Esophagus squamous epithelium (tissue), 5 donors: ENCODE measurements at regions not wholly inside any gene's neighbourhood (a gene's known extent, or its start where the extent isn't known, plus 50 kb on each side); places are given as distances from the start of the nearest gene placed in this dataset.

Source experiments
- DNase-seq: peaks from one replicate; lab custom pipeline; 2025; lab: John Stamatoyannopoulos, UW
- H3K27ac ChIP-seq, 4 donors: fragments of 200-600 bp; sonication (generic); one replicate each; pipeline ENCODE4 v1.5.1; 2016 to 2019; ENCODE audit warnings: mild to moderate bottlenecking in 1 of 4
- H3K27me3 ChIP-seq, 4 donors: fragments of 200-600 bp; sonication (generic); 1 replicate in 3 of 4; 2 replicates in 1 of 4; pipeline versions ENCODE4 v1.5.1 to v1.6.0; 2017 to 2021; ENCODE audit warnings: antibody characterized with exemption in 1 of 4
- H3K36me3 ChIP-seq, 3 donors: fragments of 200-600 bp; sonication (generic); one replicate each; pipeline ENCODE4 v1.5.1; 2016 to 2019
- H3K4me1 ChIP-seq, 3 donors: fragments of 200-600 bp; sonication (generic); one replicate each; pipeline ENCODE4 v1.5.1; 2017 to 2019
- H3K4me3 ChIP-seq, 4 donors: fragments of 200-600 bp; sonication (generic); 1 replicate in 3 of 4; 2 replicates in 1 of 4; pipeline ENCODE4 v1.5.1; 2016 to 2019; ENCODE audit warnings: mild to moderate bottlenecking in 2 of 4, moderate library complexity in 1 of 4
- H3K9me3 ChIP-seq, 3 donors: fragments of 200-600 bp; sonication (generic); one replicate each; pipeline ENCODE4 v1.5.1; 2016 to 2019
- CTCF ChIP-seq, 6 experiments: fragments of 450-650 bp in 4 of 6; fragments of 200-600 bp in 2 of 6; sonication (generic) in 2 of 6; IDR thresholded peaks; one replicate each; pipeline ENCODE4 v1.5.1; 2016 to 2019; ENCODE audit warnings: antibody characterized with exemption in 6 of 6, mild to moderate bottlenecking in 4 of 6, moderate library complexity in 4 of 6
- POLR2A ChIP-seq, 4 donors: fragments of 450-650 bp; IDR thresholded peaks; one replicate each; pipeline ENCODE4 v1.6.1; 2017; ENCODE audit warnings: antibody characterized with exemption in 4 of 4, mild to moderate bottlenecking in 4 of 4, moderate library complexity in 3 of 4
- WGBS, 2 donors: methylation state at CpG; one replicate each; pipeline ENCODE4 v1.1.5; 2018; 5-methylcytosine and 5-hydroxymethylcytosine counted together
- intact Hi-C: fragments of 100-400 bp; cut with DNase I; formaldehyde crosslinking; loops from one replicate; pipeline ENCODE4 v1.15.0; 2022
- donor health status: DM: yes; HTN: yes; CAD: no.

GRCh38 chr6:22727710-22728109 lies 158.3 kb downstream of the HDGFL1 start:
- intact Hi-C loops = no loop called here
- no peak for DNase-seq

GRCh38 chr6:22732176-22732970 lies 163.0 kb downstream of the HDGFL1 start:
- no peaks in the 10 kb centered on the region for H3K36me3 ChIP-seq
- intact Hi-C loops = no loop called here
- TF ChIP-seq POLR2A (IDR thresholded peaks at IDR 0.05) = no peak
- no peaks in the 10 kb centered on the region for H3K27me3 ChIP-seq
- H3K27ac ChIP-seq = no peak overlapping the region
- H3K4me3 ChIP-seq = no peak overlapping the region
- no peaks in the 10 kb centered on the region for H3K9me3 ChIP-seq
- WGBS, 2 donors = 61 to 65% methylated on average over 3 of the region's 3 CpGs
- H3K4me1 ChIP-seq = no peaks in the 10 kb centered on the region
- DNase-seq = no peak

More at GRCh38 chr6:22727710-22728109, 158.3 kb downstream of the HDGFL1 start:
- no peak overlapping the region for H3K4me3 ChIP-seq
- WGBS, 2 donors = 69 to 83% methylated on average over 6 of the region's 6 CpGs
- peaks cover 0 to 2% (median 0%) of the 10 kb centered on the region in 3 donors for H3K9me3 ChIP-seq
- TF ChIP-seq POLR2A (IDR thresholded peaks at IDR 0.05) = no peak
- TF ChIP-seq CTCF (IDR thresholded peaks at IDR 0.05) = no peak
- no peaks in the 10 kb centered on the region for H3K36me3 ChIP-seq
- no peaks in the 10 kb centered on the region for H3K27me3 ChIP-seq
- no peak overlapping the region for H3K27ac ChIP-seq
- no peaks in the 10 kb centered on the region for H3K4me1 ChIP-seq

- Histone ChIP-seq H3K27me3 (no peaks in the 10 kb centered on the region), H3K9me3 (no peaks in the 10 kb centered on the region), H3K4me1 (no peaks in the 10 kb centered on the region), H3K4me3 (no peak overlapping the region), H3K27ac (no peak overlapping the region), H3K36me3 (no peaks in the 10 kb centered on the region)
- intact Hi-C loops = no loop called here
- TF ChIP-seq CTCF (IDR thresholded peaks at IDR 0.05) (no peak), POLR2A (IDR thresholded peaks at IDR 0.05) (no peak)
- DNase-seq = no peak
- WGBS, 2 donors = 76 to 87% methylated on average over 3 of the region's 3 CpGs
These were observed 167.4 kb downstream of the HDGFL1 start for GRCh38 chr6:22736740-22737139.

- WGBS, 2 donors = 25 to 52% methylated on average over 5 of the region's 5 CpGs
- Histone ChIP-seq H3K9me3 (no peaks in the 10 kb centered on the region), H3K4me3 (no peak overlapping the region), H3K4me1 (no peaks in the 10 kb centered on the region), H3K36me3 (no peaks in the 10 kb centered on the region), H3K27ac (no peak overlapping the region), H3K27me3 (no peaks in the 10 kb centered on the region)
- intact Hi-C loops = no loop called here
- no peak for TF ChIP-seq POLR2A (IDR thresholded peaks at IDR 0.05)
- peak in 3 of 6 experiments; percentile 36 to 49 (median 47) for TF ChIP-seq CTCF (IDR thresholded peaks at IDR 0.05)
- no peak for DNase-seq
These were observed 168.0 kb downstream of the HDGFL1 start for GRCh38 chr6:22737331-22737730.

GRCh38 chr6:22738194-22738593 lies 168.8 kb downstream of the HDGFL1 start:
- Histone ChIP-seq H3K36me3 (no peaks in the 10 kb centered on the region), H3K27ac (no peak overlapping the region), H3K27me3 (no peaks in the 10 kb centered on the region), H3K4me1 (no peaks in the 10 kb centered on the region), H3K4me3 (no peak overlapping the region), H3K9me3 (no peaks in the 10 kb centered on the region)
- intact Hi-C loops = no loop called here
- 71 to 73% methylated on average over 6 of the region's 6 CpGs for WGBS, 2 donors
- DNase-seq = no peak
- no peak for TF ChIP-seq POLR2A (IDR thresholded peaks at IDR 0.05)

GRCh38 chr6:22747571-22747970 lies 178.2 kb downstream of the HDGFL1 start:
- TF ChIP-seq CTCF (IDR thresholded peaks at IDR 0.05) = no peak
- no peak for TF ChIP-seq POLR2A (IDR thresholded peaks at IDR 0.05)
- 0 to 100% methylated on average over 1 of the region's 1 CpG for WGBS, 2 donors
- Histone ChIP-seq H3K27me3 (no peaks in the 10 kb centered on the region), H3K9me3 (no peaks in the 10 kb centered on the region), H3K4me3 (no peak overlapping the region), H3K36me3 (no peaks in the 10 kb centered on the region), H3K4me1 (no peaks in the 10 kb centered on the region), H3K27ac (no peak overlapping the region)
- intact Hi-C loops = no loop called here
- no peak for DNase-seq
